HepG2 (cell line): ENCODE measurements at regions not wholly inside any gene's neighbourhood (a gene's known extent, or its start where the extent isn't known, plus 50 kb on each side); places are given as distances from the start of the nearest gene placed in this dataset.
"Not testable (repeated sequence)": the region's sequence is repeated elsewhere in the genome, so short reads cannot be mapped to it uniquely, and the experiment has no call there.

ENCODE experiments used
- ATAC-seq: fragments of 200-7000 bp; cut with Tn5 transposase; 3 replicates; pipeline ENCODE4 v1.9.1; 2020; ENCODE audit warnings: mild to moderate bottlenecking, moderate library complexity
- BruUV-seq: library from RNA; stranded (reverse); fragments of 400-500 nt; replicated peaks from 2 replicates; lab custom pipeline; 2021; lab: Mats Ljungman, UMichigan
- CTCF ChIA-PET: fragments of 300-600 bp; formaldehyde crosslinking; extraction: SDS; loops from one replicate; lab custom pipeline; 2021; ENCODE audit warnings: low total read pairs, inconsistent platforms, low intra/inter-chr PET ratio; lab: Yijun Ruan, JAX
- POLR2A ChIA-PET: fragments of 350-600 bp; sonication (Branson Sonifier 250); formaldehyde crosslinking; loops from one replicate; lab custom pipeline; 2020; ENCODE audit warnings: antibody characterized with exemption, inconsistent platforms; lab: Yijun Ruan, JAX
- DNase-seq: peaks from one replicate; pipeline ENCODE4 v3.0.0-alpha.2; 2015; ENCODE audit warnings: low spot score
- FAIRE-seq: peaks from 3 replicates; lab custom pipeline; 2011; peaks lifted over from hg19 to GRCh38; lab: Jason Lieb, UNC
- H2AFZ ChIP-seq: one replicate; pipeline ENCODE4 v1.6.1; 2011; ENCODE audit warnings: low read length, inconsistent platforms
- H3K27ac ChIP-seq: fragments of 300-600 bp; 3 replicates; pipeline ENCODE4 v1.8.0; 2011; ENCODE audit warnings: mixed run types, mild to moderate bottlenecking, mixed read lengths, low read length, inconsistent platforms; ENCODE audit not compliant: insufficient read depth; ENCODE audit errors: extremely low read length
- H3K27me3 ChIP-seq, 2 experiments: fragments of 200-600 bp in 1 of 2; 2 replicates in 1 of 2; 3 replicates in 1 of 2; pipeline versions ENCODE4 v1.6.0 to v1.8.0; 2011; ENCODE audit warnings: low read length in 2 of 2, mild to moderate bottlenecking in 2 of 2, moderate library complexity in 2 of 2, inconsistent platforms in 1 of 2; ENCODE audit not compliant: insufficient read depth in 2 of 2, control insufficient read depth in 1 of 2
- H3K36me3 ChIP-seq, 2 experiments: fragments of 200-600 bp in 1 of 2; replicated peaks in 1 of 2; 2 replicates in 1 of 2; 3 replicates in 1 of 2; pipeline versions ENCODE4 v1.5.1 to v1.8.0; 2011; ENCODE audit warnings: low read length in 2 of 2, inconsistent platforms in 1 of 2; ENCODE audit not compliant: insufficient read depth in 2 of 2, control insufficient read depth in 1 of 2
- H3K4me1 ChIP-seq: 2 replicates; pipeline ENCODE4 v1.5.1; 2012; ENCODE audit warnings: low read length, inconsistent platforms; ENCODE audit not compliant: insufficient read depth
- H3K4me2 ChIP-seq: 2 replicates; pipeline ENCODE4 v1.6.0; 2011; ENCODE audit warnings: low read depth, low read length, inconsistent platforms
- H3K4me3 ChIP-seq, 3 experiments: fragments of 200-600 bp in 1 of 3; sonication (generic), shearing (Covaris generic) in 1 of 3; replicated peaks in 1 of 3; 2 replicates each; pipeline ENCODE4 v1.5.1; 2011 to 2016; ENCODE audit warnings: low read length in 3 of 3, inconsistent platforms in 2 of 3, low read depth in 2 of 3, mild to moderate bottlenecking in 2 of 3, control low read depth in 1 of 3, mixed read lengths in 1 of 3; ENCODE audit not compliant: insufficient read depth in 1 of 3
- H3K79me2 ChIP-seq: one replicate; pipeline ENCODE4 v1.6.1; 2011; ENCODE audit warnings: low read length, inconsistent platforms; ENCODE audit not compliant: insufficient read depth
- H3K9ac ChIP-seq: 2 replicates; pipeline ENCODE4 v1.6.0; 2011; ENCODE audit warnings: mild to moderate bottlenecking, low read depth, low read length, inconsistent platforms; ENCODE audit not compliant: insufficient read depth
- H3K9me3 ChIP-seq: 2 replicates; pipeline ENCODE4 v1.5.1; 2012; ENCODE audit warnings: mild to moderate bottlenecking, low read length
- H4K20me1 ChIP-seq: 2 replicates; pipeline ENCODE4 v1.6.0; 2011; ENCODE audit warnings: inconsistent platforms, mild to moderate bottlenecking, low read length, moderate library complexity; ENCODE audit not compliant: insufficient read depth
- AGO2 ChIP-seq: fragments of 200-400 bp; formaldehyde crosslinking; optimal IDR thresholded peaks from 2 replicates; pipeline ENCODE3; 2017; ENCODE audit warnings: mild to moderate bottlenecking, low read depth, low read length, moderate library complexity
- WGBS: methylation state at CpG from one replicate; pipeline ENCODE4 v1.1.6; 2017; ENCODE audit warnings: low lambda C conversion rate; 5-methylcytosine and 5-hydroxymethylcytosine counted together
- in situ Hi-C: cut with HindIII; loops from 2 replicates; pipeline ENCODE4 v1.10.0; 2017; ENCODE audit warnings: low pct_unique_long_range_greater_than_20kb; ENCODE audit not compliant: extremely low pct_ligation_motif_present
- intact Hi-C: fragments of 100-400 bp; cut with micrococcal nuclease; formaldehyde crosslinking; loops from one replicate; pipeline ENCODE4 v1.10.0; 2022; ENCODE audit not compliant: unreplicated experiment
- TF ChIP-seq, protein P1 (sequence below): sonication (generic); formaldehyde crosslinking; conservative IDR thresholded peaks from 2 replicates; pipeline ENCODE4 v1.4.0; 2020; ENCODE audit warnings: missing genetic modification reagents

DNA sequence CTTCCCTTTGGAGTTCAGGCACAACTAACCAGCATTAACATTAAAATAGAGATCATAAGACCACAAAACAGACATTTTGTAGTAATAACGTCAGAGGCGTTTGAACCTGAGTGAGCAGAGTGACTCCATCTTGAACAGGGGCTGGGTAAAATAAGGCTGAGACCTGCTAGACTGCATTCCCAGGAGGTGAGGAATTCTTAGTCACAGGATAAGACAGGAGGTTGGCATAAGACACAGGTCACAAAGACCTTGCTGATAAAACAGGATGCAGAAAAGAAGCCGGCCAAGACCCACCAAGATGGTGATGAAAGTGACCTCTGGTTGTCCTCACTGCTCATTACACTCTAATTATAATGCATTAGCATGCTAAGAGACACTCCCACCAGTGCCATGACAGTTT lies 493.2 kb upstream of the AUTS2 start (continued):
- TF ChIP-seq, protein P1, sequence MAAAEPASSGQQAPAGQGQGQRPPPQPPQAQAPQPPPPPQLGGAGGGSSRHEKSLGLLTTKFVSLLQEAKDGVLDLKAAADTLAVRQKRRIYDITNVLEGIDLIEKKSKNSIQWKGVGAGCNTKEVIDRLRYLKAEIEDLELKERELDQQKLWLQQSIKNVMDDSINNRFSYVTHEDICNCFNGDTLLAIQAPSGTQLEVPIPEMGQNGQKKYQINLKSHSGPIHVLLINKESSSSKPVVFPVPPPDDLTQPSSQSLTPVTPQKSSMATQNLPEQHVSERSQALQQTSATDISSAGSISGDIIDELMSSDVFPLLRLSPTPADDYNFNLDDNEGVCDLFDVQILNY (CRISPR knock-in tag) = no peak

DNA sequence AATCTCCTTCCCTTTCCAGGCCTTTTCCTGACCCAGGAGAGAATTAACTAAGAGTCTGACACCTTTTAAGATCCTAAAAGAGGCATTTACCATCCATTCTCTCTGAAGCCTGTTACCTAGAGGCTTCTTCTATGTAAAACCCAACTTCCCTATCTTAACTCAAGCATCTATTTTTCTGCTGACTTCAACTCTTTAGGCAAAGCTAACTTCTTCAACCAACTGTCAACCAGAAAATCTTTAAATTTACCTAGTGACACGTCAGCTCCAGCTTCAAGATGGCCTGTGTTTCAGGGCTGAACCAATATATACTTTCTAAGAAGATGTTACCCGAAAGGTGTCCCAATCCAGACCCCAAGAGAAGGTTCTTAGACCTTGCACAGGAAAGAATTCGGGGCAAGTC lies 492.3 kb upstream of the AUTS2 start:
- ChIA-PET POLR2A (no interaction called here), CTCF (no interaction called here)
- FAIRE-seq (no peak), DNase-seq (no peak), ATAC-seq (no peak)
- no peak overlapping the region for H3K9ac ChIP-seq
- no peak overlapping the region for H2AFZ ChIP-seq
- no peaks in the 10 kb centered on the region for H4K20me1 ChIP-seq
- intact Hi-C loops = no loop called here
- WGBS = 1% methylated on average over 3 of the region's 3 CpGs
- in situ Hi-C loops = no loop called here
- no peaks in the 10 kb centered on the region for H3K79me2 ChIP-seq
- H3K27me3 ChIP-seq = no peaks in the 10 kb centered on the region
- H3K36me3 ChIP-seq = no peaks in the 10 kb centered on the region
- TF ChIP-seq AGO2 = no peak
- H3K4me3 ChIP-seq = no peak overlapping the region
- H3K9me3 ChIP-seq = peaks cover 35% of the 10 kb centered on the region
- H3K4me1 ChIP-seq = no peaks in the 10 kb centered on the region
- H3K4me2 ChIP-seq = no peak overlapping the region
- no peak overlapping the region for H3K27ac ChIP-seq
- no TSS peak for BruUV-seq

DNA sequence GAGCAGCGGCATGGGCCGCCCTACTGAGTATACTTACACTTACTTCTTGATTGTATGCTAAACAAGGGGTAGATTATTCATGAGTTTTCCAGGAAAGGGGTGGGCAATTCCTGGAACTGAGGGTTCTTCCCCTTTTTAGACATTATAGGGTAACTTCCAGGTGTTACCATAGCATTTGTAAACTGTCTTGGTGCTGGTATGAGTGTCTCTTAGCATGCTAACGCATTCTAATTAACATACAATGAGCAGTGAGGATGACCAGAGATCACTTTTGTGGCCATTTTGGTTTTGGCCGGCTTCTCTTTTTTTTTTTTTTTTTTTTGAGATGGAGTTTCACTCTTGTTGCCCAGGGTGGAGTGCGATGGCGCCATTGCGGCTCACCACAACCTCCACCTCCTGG lies 491.8 kb upstream of the AUTS2 start:
- H4K20me1 ChIP-seq, H3K4me1 ChIP-seq, in situ Hi-C loops, H3K36me3 ChIP-seq, FAIRE-seq, H3K27me3 ChIP-seq, H3K4me2 ChIP-seq, BruUV-seq, intact Hi-C loops, H2AFZ ChIP-seq, ATAC-seq, CTCF ChIA-PET, H3K4me3 ChIP-seq, H3K9ac ChIP-seq, DNase-seq, H3K79me2 ChIP-seq, H3K27ac ChIP-seq, POLR2A ChIA-PET: not testable (repeated sequence)
- WGBS = 26% methylated on average over 7 of the region's 7 CpGs
- H3K9me3 ChIP-seq = peaks cover 35% of the 10 kb centered on the region

DNA sequence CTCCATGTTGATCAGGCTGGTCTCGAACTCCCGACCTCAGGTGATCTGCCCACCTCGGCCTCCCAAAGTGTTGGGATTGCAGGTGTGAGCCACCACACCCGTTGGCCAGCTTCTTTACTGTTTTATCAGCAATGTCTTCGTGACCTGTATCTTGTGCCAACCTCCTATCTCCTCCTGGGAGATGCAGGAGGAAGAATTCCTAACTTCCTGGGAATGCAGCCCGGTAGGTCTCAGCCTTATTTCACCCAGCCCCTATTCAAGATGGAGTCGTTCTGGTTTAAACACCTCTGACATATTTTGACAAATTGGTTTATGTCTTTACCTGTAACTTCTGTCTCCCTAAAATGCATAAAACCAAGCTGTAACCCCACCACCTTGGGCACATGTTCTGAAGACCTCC lies 491.3 kb upstream of the AUTS2 start:
- FAIRE-seq, H3K9ac ChIP-seq, H3K4me2 ChIP-seq, BruUV-seq, H3K27ac ChIP-seq, DNase-seq, H3K4me3 ChIP-seq, in situ Hi-C loops, H3K4me1 ChIP-seq, H3K27me3 ChIP-seq, H3K36me3 ChIP-seq, H2AFZ ChIP-seq, H3K79me2 ChIP-seq, intact Hi-C loops, ATAC-seq, POLR2A ChIA-PET, H4K20me1 ChIP-seq, CTCF ChIA-PET: not testable (repeated sequence)
- H3K9me3 ChIP-seq = peaks cover 39% of the 10 kb centered on the region
- WGBS = 3% methylated on average over 7 of the region's 7 CpGs
